ENCODE measurements at regions not wholly inside any gene's neighbourhood (a gene's known extent, or its start where the extent isn't known, plus 50 kb on each side); places are given as distances from the start of the nearest gene placed in this dataset.

GRCh38 chr1:94640125-94640524 lies 98.6 kb upstream of the F3 start:
- no peak for DNase-seq

GRCh38 chr1:94637121-94637520 lies 95.6 kb upstream of the F3 start:
- DNase-seq = no peak

- no peak for DNase-seq
Observed at GRCh38 chr1:94636624-94637023, 95.1 kb upstream of the F3 start.

- DNase-seq = no peak
Observed at GRCh38 chr1:94636100-94636499, 94.5 kb upstream of the F3 start.

- DNase-seq = no peak
Observed at GRCh38 chr1:94634977-94635416, 93.4 kb upstream of the F3 start.

- DNase-seq = no peak
Observed at GRCh38 chr1:94633051-94633450, 91.5 kb upstream of the F3 start.

GRCh38 chr1:94629259-94630181 lies 88.0 kb upstream of the F3 start:
- no peak for DNase-seq

- no peak for DNase-seq
Observed at GRCh38 chr1:94628499-94628843, 86.9 kb upstream of the F3 start.

- DNase-seq = no peak
Observed at GRCh38 chr1:94627771-94628498, 86.4 kb upstream of the F3 start.

- DNase-seq = peak; percentile 4
Observed at GRCh38 chr1:94624203-94624602, 82.6 kb upstream of the F3 start.

GRCh38 chr1:94623560-94624148 lies 82.1 kb upstream of the F3 start:
- no peak for DNase-seq

- no peak for DNase-seq
Observed at GRCh38 chr1:94622757-94623156, 81.2 kb upstream of the F3 start.

GRCh38 chr1:94621802-94622201 lies 80.2 kb upstream of the F3 start:
- DNase-seq = no peak

- no peak for DNase-seq
Observed at GRCh38 chr1:94621395-94621794, 79.8 kb upstream of the F3 start.

GRCh38 chr1:94620345-94621031 lies 78.9 kb upstream of the F3 start:
- no peak for DNase-seq

GRCh38 chr1:94619731-94620130 lies 78.2 kb upstream of the F3 start:
- DNase-seq = no peak

- DNase-seq = no peak
Observed at GRCh38 chr1:94617957-94618739, 76.6 kb upstream of the F3 start.

- no peak for DNase-seq
Observed at GRCh38 chr1:94617134-94617805, 75.7 kb upstream of the F3 start.

GRCh38 chr1:94616506-94616905 lies 74.9 kb upstream of the F3 start:
- no peak for DNase-seq

GRCh38 chr1:94614996-94615395 lies 73.4 kb upstream of the F3 start:
- no peak for DNase-seq

- no peak for DNase-seq
Observed at GRCh38 chr1:94614168-94614815, 72.7 kb upstream of the F3 start.
